Muscle layer of duodenum (tissue), 2 donors: ENCODE measurements at regions not wholly inside any gene's neighbourhood (a gene's known extent, or its start where the extent isn't known, plus 50 kb on each side); places are given as distances from the start of the nearest gene placed in this dataset.

ENCODE experiments used
- H3K27ac ChIP-seq: one replicate; pipeline ENCODE4 v1.7.0; 2013; ENCODE audit warnings: mild to moderate bottlenecking, low read length
- H3K27me3 ChIP-seq: one replicate; pipeline ENCODE4 v1.7.0; 2013; ENCODE audit warnings: low read depth, mild to moderate bottlenecking, control low read depth, low read length
- H3K36me3 ChIP-seq, 2 donors: one replicate each; pipeline ENCODE4 v1.7.0; 2013; ENCODE audit warnings: low read length in 2 of 2, control low read depth in 1 of 2, mild to moderate bottlenecking in 1 of 2; ENCODE audit not compliant: insufficient read depth in 2 of 2, control insufficient read depth in 1 of 2
- H3K4me1 ChIP-seq, 2 donors: one replicate each; pipeline ENCODE4 v1.7.0; 2013; ENCODE audit warnings: low read length in 2 of 2, mild to moderate bottlenecking in 2 of 2, control low read depth in 1 of 2, moderate library complexity in 1 of 2; ENCODE audit not compliant: insufficient read depth in 2 of 2, control insufficient read depth in 1 of 2
- H3K4me3 ChIP-seq, 2 donors: one replicate each; pipeline ENCODE4 v1.7.0; 2013; ENCODE audit warnings: low read length in 2 of 2, low read depth in 1 of 2, mild to moderate bottlenecking in 1 of 2
- H3K9me3 ChIP-seq, 2 donors: one replicate each; pipeline ENCODE4 v1.7.0; 2013; ENCODE audit warnings: low read length in 2 of 2, control low read depth in 1 of 2, mild to moderate bottlenecking in 1 of 2; ENCODE audit not compliant: control insufficient read depth in 1 of 2
- donor health status: healthy.

DNA sequence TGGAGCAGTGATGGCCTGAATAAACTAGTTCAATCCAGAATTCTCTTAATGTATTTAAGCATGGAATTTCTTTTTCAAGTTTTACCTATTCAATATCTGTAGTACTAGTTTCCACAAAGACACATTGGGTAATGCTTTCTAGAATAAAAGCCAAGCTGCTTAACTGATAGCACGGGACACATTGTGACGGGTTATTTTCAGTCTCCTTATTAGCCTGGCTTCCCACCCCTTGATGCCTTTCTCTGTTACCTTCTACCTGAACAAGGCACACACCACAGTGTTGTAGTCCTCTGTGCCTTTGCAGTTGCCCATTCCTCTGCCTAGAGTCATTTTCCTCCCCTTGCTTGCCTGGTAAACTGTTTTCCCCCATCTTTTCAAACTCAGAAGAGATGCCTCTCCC is 139.1 kb downstream of the HDGFL1 start:
- peaks cover 0 to 7% of the 10 kb centered on the region in 2 donors for H3K4me1 ChIP-seq
- no peaks in the 10 kb centered on the region for H3K27me3 ChIP-seq
- no peak overlapping the region for H3K4me3 ChIP-seq
- no peaks in the 10 kb centered on the region for H3K9me3 ChIP-seq
- H3K27ac ChIP-seq: no peak overlapping the region
- no peaks in the 10 kb centered on the region for H3K36me3 ChIP-seq

DNA sequence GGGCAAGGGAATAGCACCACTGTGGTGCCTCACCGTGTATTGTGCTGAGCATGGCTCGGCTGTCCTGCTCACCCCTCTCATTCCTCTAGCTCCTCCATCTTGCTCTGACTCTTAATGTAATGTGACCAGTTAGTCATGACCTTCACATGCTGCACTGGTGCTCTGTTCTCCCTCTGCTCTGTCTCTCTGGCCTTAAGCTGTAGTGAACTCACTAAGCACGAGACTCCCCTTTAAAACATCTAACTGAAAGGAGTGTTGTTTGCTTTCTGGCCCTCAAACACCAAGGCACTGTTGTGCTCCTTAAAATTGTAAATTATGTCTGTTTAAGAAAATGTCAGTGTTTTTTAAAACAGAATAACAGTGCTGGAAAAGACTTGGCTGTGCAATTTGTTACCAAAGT is 140.4 kb downstream of the HDGFL1 start:
- Histone ChIP-seq H3K36me3 (no peaks in the 10 kb centered on the region), H3K4me3 (no peak overlapping the region), H3K27me3 (no peaks in the 10 kb centered on the region), H3K4me1 (peaks cover 0 to 7% of the 10 kb centered on the region in 2 donors), H3K27ac (no peak overlapping the region), H3K9me3 (no peaks in the 10 kb centered on the region)

DNA sequence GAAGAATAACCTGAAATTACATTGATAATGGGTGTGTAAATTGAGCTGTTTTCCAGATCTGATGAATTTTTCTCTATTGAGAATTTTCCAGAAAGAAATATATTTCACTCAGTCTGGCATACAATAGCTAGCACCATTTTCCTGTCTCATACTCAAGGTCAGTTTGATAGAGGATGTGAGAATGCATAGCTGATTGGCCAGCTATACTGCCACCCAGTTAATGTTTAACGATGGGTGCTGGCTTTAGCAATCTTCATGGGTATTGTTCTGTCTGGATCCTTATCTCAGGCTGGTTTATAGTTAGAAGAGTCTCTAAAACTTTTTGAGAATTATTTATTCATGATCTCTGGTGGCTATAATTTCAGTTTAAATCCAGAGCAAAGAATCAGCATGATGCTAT is 147.4 kb downstream of the HDGFL1 start:
- Histone ChIP-seq H3K4me1 (no peaks in the 10 kb centered on the region), H3K27me3 (no peaks in the 10 kb centered on the region), H3K4me3 (no peak overlapping the region), H3K36me3 (no peaks in the 10 kb centered on the region), H3K9me3 (no peaks in the 10 kb centered on the region), H3K27ac (no peak overlapping the region)

DNA sequence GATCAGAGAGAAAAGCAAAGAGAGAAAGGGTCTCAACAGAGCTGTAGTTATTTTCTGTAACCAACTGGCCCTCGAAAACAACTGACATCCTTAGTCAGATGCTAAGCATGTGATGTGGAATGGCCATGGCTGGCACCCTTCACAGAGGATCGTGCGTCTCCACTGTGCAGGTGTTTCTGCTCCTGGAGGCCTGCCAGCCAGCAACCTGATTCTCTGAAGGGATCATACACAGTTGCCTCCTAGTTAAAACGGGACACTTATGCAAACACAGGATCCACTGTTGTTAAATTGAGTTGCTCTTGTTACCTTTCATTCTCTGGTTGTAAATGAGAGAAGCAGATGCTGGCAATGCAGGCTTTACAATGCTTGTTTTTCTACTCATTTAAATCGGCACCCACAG is 148.5 kb downstream of the HDGFL1 start:
- no peaks in the 10 kb centered on the region for H3K36me3 ChIP-seq
- H3K4me1 ChIP-seq: no peaks in the 10 kb centered on the region
- no peaks in the 10 kb centered on the region for H3K27me3 ChIP-seq
- H3K9me3 ChIP-seq: peaks cover 0 to 4% of the 10 kb centered on the region in 2 donors
- H3K27ac ChIP-seq: no peak overlapping the region
- no peak overlapping the region for H3K4me3 ChIP-seq

DNA sequence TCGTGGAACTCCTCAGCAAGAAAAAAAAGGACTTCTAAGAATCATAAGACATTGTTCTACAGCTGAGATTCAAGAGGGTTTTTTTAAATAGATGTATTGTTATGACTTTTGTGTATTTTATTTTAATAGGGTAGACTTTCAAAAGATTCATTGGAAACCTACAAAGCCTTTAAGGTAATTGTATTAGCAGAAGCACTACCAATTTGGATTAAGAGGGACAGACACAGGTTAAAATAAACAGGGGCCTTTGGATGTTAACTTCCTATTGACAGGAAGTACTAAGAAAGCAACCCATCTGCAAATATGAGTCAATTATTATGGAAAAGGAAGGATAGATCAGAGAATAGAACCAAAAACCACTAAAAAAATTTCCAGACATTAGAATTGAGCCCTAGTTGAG is 153.5 kb downstream of the HDGFL1 start:
- no peak overlapping the region for H3K27ac ChIP-seq
- H3K27me3 ChIP-seq: no peaks in the 10 kb centered on the region
- H3K36me3 ChIP-seq: no peaks in the 10 kb centered on the region
- H3K4me3 ChIP-seq: no peak overlapping the region
- H3K4me1 ChIP-seq: peaks cover 0 to 12% of the 10 kb centered on the region in 2 donors
- H3K9me3 ChIP-seq: peaks cover 0 to 14% of the 10 kb centered on the region in 2 donors

DNA sequence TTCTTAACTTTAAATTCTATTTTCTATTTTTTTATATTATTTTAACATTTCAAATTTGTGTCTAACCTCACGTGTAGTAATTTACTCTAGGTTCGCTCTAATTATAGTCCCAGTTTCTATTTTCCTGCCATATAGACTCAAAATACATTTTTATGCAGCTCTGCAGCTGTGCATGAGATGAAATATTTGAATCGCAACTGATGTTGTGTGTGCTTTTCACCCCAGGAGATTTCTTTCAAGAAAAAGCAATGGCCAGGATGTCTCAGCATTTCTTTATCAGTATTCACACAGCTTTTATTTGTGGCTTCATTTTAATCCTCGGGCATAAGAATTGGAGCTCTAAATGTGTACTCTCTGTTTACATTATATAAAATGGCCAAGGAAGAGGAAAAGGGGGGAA is 157.6 kb downstream of the HDGFL1 start:
- Histone ChIP-seq H3K4me3 (no peak overlapping the region), H3K27ac (no peak overlapping the region), H3K4me1 (peaks cover 0 to 22% of the 10 kb centered on the region in 2 donors), H3K36me3 (no peaks in the 10 kb centered on the region), H3K9me3 (peaks cover 0 to 14% of the 10 kb centered on the region in 2 donors), H3K27me3 (no peaks in the 10 kb centered on the region)

DNA sequence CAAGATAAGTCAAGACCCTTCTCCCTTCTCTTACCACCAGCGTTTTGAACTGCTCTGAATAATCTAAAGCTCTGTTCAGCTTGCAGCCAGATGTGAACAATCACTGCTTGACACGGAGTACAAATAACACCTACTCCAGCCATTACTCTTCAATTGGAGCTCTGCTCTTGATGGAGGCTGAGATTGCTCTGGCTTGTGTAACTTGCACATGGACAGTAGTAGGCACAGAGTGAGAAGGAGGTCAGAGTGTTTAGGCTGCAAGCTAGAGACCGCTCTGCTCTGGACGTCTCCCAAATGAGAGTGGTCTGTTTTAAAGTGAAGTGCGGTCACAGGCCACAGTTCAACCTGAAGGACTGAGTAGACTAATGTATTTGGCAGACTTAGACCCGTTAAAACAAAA is 158.3 kb downstream of the HDGFL1 start:
- Histone ChIP-seq H3K4me3 (no peak overlapping the region), H3K9me3 (peaks cover 0 to 10% of the 10 kb centered on the region in 2 donors), H3K27ac (no peak overlapping the region), H3K4me1 (peaks cover 0 to 26% of the 10 kb centered on the region in 2 donors), H3K36me3 (no peaks in the 10 kb centered on the region), H3K27me3 (no peaks in the 10 kb centered on the region)

DNA sequence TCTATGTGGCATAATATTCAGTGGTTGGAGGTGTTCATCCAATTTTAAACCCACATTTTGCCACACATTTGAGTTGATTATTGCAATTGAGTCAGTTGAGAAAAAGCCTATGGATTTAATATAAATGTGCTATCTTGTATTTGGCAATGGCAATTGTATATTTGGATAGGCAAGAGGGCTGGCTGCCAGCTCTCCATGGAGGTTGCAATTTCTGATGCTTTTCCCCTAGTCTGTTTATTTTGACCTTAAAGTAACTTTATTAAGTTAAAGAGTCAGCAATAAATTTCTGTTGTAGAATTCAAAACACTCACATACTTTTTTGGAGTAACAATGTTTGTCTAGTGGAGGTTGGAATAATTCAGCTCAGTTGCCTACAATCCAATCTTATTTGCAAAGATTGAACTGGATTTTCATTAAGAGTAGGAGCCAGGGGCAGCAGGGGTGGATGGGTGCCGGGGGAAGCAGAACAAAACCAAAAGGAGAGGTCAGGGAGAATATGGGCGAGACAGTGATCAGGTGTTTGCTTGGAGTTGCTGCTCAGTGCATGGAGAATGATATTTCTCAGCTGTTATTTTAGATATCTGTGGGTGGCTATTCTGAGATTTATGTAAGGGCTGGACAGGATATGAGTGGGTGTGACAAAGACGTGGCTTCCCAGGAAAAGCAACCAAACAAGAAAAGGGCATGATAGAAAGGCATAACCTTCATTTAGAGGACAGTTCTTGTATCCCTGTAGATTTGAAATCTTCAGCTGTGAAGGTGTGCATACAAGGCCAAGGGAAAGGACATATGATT is 163.0 kb downstream of the HDGFL1 start:
- no peaks in the 10 kb centered on the region for H3K27me3 ChIP-seq
- no peaks in the 10 kb centered on the region for H3K36me3 ChIP-seq
- no peaks in the 10 kb centered on the region for H3K9me3 ChIP-seq
- peaks cover 0 to 19% of the 10 kb centered on the region in 2 donors for H3K4me1 ChIP-seq
- H3K4me3 ChIP-seq: no peak overlapping the region
- no peak overlapping the region for H3K27ac ChIP-seq

DNA sequence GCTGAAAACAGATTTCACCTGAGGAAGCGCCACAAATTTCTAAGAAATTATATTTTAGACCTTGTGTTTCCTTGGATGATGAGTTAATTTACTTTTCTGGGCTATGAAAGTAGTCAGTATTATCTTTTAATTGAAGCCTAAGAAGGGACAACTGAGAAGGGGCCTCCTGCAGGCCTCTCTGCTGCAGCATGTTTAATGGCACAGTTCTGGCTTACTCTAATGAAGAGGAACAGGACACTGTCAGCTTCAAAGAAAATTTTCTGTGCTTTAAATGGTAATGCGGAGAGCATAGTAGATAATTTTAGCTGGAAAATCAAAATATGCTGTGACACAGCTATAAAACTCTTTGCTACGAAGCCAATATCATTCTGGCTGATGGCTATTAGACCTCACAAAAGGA is 167.4 kb downstream of the HDGFL1 start:
- Histone ChIP-seq H3K4me3 (no peak overlapping the region), H3K36me3 (no peaks in the 10 kb centered on the region), H3K27me3 (no peaks in the 10 kb centered on the region), H3K9me3 (no peaks in the 10 kb centered on the region), H3K4me1 (peaks cover 0 to 4% of the 10 kb centered on the region in 2 donors), H3K27ac (no peak overlapping the region)

DNA sequence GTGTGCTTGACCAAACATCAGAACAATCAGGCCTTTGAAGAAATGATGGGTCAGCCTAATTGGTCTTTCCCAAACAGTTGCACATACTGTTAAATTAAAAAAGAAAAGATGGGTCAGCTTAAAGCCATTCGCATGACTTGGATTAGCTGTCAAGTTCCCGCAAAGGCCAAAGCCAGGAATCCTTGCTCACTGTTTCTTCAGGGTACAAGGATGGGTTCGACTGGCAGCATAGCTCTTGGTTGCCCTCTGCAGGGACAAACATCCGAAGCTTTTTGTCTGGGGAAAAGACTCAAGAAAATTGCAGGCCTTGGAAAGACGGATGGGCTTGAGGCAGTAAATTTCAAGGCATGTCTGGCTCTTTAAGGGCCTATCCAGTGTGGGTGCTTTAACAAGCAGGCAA is 168.0 kb downstream of the HDGFL1 start:
- Histone ChIP-seq H3K27ac (no peak overlapping the region), H3K27me3 (no peaks in the 10 kb centered on the region)

DNA sequence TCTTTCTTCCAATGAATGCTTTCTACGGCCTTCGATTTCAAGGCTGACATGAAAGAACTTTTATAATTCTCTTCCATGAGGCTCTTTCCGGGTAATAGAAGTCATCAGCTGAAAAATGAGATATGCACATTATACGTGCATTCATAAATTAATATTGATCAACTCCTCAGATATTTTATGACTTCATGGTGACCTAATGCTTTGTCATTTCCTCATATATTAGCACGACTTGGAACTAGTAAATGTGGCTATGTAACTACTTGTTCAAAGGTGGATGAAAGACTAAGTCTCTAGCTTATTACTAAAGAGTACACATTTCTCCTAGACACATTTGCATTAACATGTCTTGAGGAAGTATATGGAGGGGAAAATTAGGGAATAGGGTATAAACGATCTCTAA is 168.8 kb downstream of the HDGFL1 start:
- H3K9me3 ChIP-seq: no peaks in the 10 kb centered on the region
- H3K27me3 ChIP-seq: no peaks in the 10 kb centered on the region
- no peaks in the 10 kb centered on the region for H3K36me3 ChIP-seq
- H3K27ac ChIP-seq: no peak overlapping the region
- no peak overlapping the region for H3K4me3 ChIP-seq
- no peaks in the 10 kb centered on the region for H3K4me1 ChIP-seq

More for the DNA sequence above, 168.0 kb downstream of the HDGFL1 start:
- no peak overlapping the region for H3K4me3 ChIP-seq
- peaks cover 0 to 3% of the 10 kb centered on the region in 2 donors for H3K4me1 ChIP-seq
- H3K36me3 ChIP-seq: no peaks in the 10 kb centered on the region
- H3K9me3 ChIP-seq: no peaks in the 10 kb centered on the region

DNA sequence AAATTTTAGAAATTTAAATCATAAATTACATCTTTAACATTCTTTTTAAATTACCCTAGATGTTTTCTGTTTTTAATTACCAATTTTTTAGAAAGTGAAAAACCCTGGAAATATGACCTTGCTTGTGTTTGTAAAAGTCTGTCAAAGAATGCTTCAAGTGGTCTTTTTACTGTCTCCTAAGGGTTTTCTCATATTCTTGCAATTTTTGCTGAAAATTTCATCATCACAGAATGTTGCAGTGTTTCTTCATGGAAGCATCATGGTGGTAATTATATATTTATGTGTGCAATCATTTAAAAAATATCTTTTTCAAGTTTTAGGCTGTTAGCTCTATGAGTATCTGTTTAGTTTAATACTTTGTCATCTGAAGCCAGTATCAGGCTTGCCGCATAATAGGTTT is 178.2 kb downstream of the HDGFL1 start:
- Histone ChIP-seq H3K9me3 (no peaks in the 10 kb centered on the region), H3K27me3 (no peaks in the 10 kb centered on the region), H3K4me1 (no peaks in the 10 kb centered on the region), H3K4me3 (no peak overlapping the region), H3K36me3 (no peaks in the 10 kb centered on the region), H3K27ac (no peak overlapping the region)
